H9 (cell line): ENCODE measurements at regions not wholly inside any gene's neighbourhood (a gene's known extent, or its start where the extent isn't known, plus 50 kb on each side); places are given as distances from the start of the nearest gene placed in this dataset.

Experiments used
- DNase-seq: peaks from one replicate; pipeline ENCODE4 v3.0.0-alpha.2; 2017
- H2AFZ ChIP-seq: one replicate; pipeline ENCODE4 v1.6.1; 2013; ENCODE audit warnings: mild to moderate bottlenecking, low read length, control low read depth, moderate library complexity
- H2AK5ac ChIP-seq: 2 replicates; pipeline ENCODE4 v1.6.1; 2013; ENCODE audit warnings: low read length, control low read depth, mixed read lengths; ENCODE audit not compliant: insufficient read length
- H2BK120ac ChIP-seq: one replicate; pipeline ENCODE4 v1.6.1; 2013; ENCODE audit warnings: low read depth, mild to moderate bottlenecking, low read length, control low read depth, inconsistent platforms; ENCODE audit not compliant: poor library complexity, severe bottlenecking
- H2BK12ac ChIP-seq: 2 replicates; pipeline ENCODE4 v1.6.1; 2013; ENCODE audit warnings: low read length, control low read depth, mixed read lengths, low read depth; ENCODE audit not compliant: insufficient read length
- H2BK15ac ChIP-seq: 2 replicates; pipeline ENCODE4 v1.6.1; 2013; ENCODE audit warnings: low read depth, low read length, control low read depth
- H2BK20ac ChIP-seq: one replicate; pipeline ENCODE4 v1.6.1; 2013; ENCODE audit warnings: low read depth, mild to moderate bottlenecking, low read length, control low read depth, inconsistent platforms; ENCODE audit not compliant: poor library complexity, severe bottlenecking
- H2BK5ac ChIP-seq: 2 replicates; pipeline ENCODE4 v1.6.1; 2013; ENCODE audit warnings: low read length, control low read depth, mixed read lengths; ENCODE audit not compliant: insufficient read length
- H3K14ac ChIP-seq: 2 replicates; pipeline ENCODE4 v1.6.1; 2013; ENCODE audit warnings: low read length, control low read depth; ENCODE audit not compliant: insufficient read depth
- H3K18ac ChIP-seq: 2 replicates; pipeline ENCODE4 v1.6.1; 2013; ENCODE audit warnings: low read depth, mild to moderate bottlenecking, mixed read lengths, low read length, control low read depth; ENCODE audit not compliant: insufficient read length
- H3K23ac ChIP-seq: 2 replicates; pipeline ENCODE4 v1.6.1; 2013; ENCODE audit warnings: low read length, control low read depth, mixed read lengths, low read depth; ENCODE audit not compliant: insufficient read length
- H3K23me2 ChIP-seq: 2 replicates; pipeline ENCODE4 v1.6.1; 2013; ENCODE audit warnings: low read depth, mild to moderate bottlenecking, mixed read lengths, low read length, control low read depth; ENCODE audit not compliant: insufficient read length, poor library complexity, severe bottlenecking
- H3K27ac ChIP-seq: 2 replicates; pipeline ENCODE4 v1.5.1; 2013; ENCODE audit warnings: low read length, control low read depth, mixed read lengths, low read depth; ENCODE audit not compliant: insufficient read length
- H3K27me3 ChIP-seq: 2 replicates; pipeline ENCODE4 v1.6.1; 2013; ENCODE audit warnings: low read length, control low read depth, inconsistent platforms; ENCODE audit not compliant: insufficient read depth
- H3K4ac ChIP-seq: 2 replicates; pipeline ENCODE4 v1.6.1; 2013; ENCODE audit warnings: low read depth, mild to moderate bottlenecking, control low read depth, inconsistent platforms, low read length, moderate library complexity
- H3K4me1 ChIP-seq: 2 replicates; pipeline ENCODE4 v1.6.1; 2013; ENCODE audit warnings: low read length, control low read depth, inconsistent platforms; ENCODE audit not compliant: insufficient read depth
- H3K4me2 ChIP-seq: 2 replicates; pipeline ENCODE4 v1.6.1; 2013; ENCODE audit warnings: low read length, control low read depth, mixed read lengths; ENCODE audit not compliant: insufficient read length, insufficient read depth
- H3K56ac ChIP-seq: 2 replicates; pipeline ENCODE4 v1.6.1; 2013; ENCODE audit warnings: low read depth, mild to moderate bottlenecking, mixed read lengths, low read length, control low read depth; ENCODE audit not compliant: insufficient read length
- H3K79me1 ChIP-seq: 2 replicates; pipeline ENCODE4 v1.6.1; 2013; ENCODE audit warnings: low read depth, mild to moderate bottlenecking, moderate library complexity, low read length, control low read depth, inconsistent platforms; ENCODE audit not compliant: insufficient read depth, poor library complexity, severe bottlenecking
- H3K79me2 ChIP-seq: 2 replicates; pipeline ENCODE4 v1.6.1; 2013; ENCODE audit warnings: low read length, control low read depth, inconsistent platforms; ENCODE audit not compliant: insufficient read depth
- H3K9ac ChIP-seq: 2 replicates; pipeline ENCODE4 v1.6.1; 2013; ENCODE audit warnings: low read length, control low read depth, mixed read lengths; ENCODE audit not compliant: insufficient read length; ENCODE audit errors: extremely low read depth
- H3K9me3 ChIP-seq: one replicate; pipeline ENCODE4 v1.6.1; 2013; ENCODE audit warnings: low read depth, low read length, inconsistent platforms; ENCODE audit not compliant: control insufficient read depth
- H3T11ph ChIP-seq: one replicate; pipeline ENCODE4 v1.6.1; 2013; ENCODE audit warnings: mild to moderate bottlenecking, low read length, control low read depth, inconsistent platforms
- H4K20me1 ChIP-seq: one replicate; pipeline ENCODE4 v1.6.1; 2013; ENCODE audit not compliant: control insufficient read depth, insufficient read length, insufficient read depth
- H4K5ac ChIP-seq: 2 replicates; pipeline ENCODE4 v1.6.1; 2013; ENCODE audit warnings: low read depth, mild to moderate bottlenecking, mixed read lengths, low read length, control low read depth; ENCODE audit not compliant: insufficient read length
- H4K8ac ChIP-seq: replicated peaks from 2 replicates; pipeline ENCODE4 v1.6.1; 2013; ENCODE audit warnings: low read length, control low read depth, mixed read lengths, low read depth; ENCODE audit not compliant: insufficient read length
- H4K91ac ChIP-seq: 2 replicates; pipeline ENCODE4 v1.6.1; 2013; ENCODE audit warnings: low read depth, mild to moderate bottlenecking, moderate library complexity, mixed read lengths, low read length, control low read depth; ENCODE audit not compliant: insufficient read length
- H3K27ac Mint-ChIP-seq, 3 experiments: 2 replicates in 2 of 3; 3 replicates in 1 of 3; pipeline ENCODE4 v1.8.0; 2020 to 2021; ENCODE audit warnings: mixed read lengths in 3 of 3, mild to moderate bottlenecking in 1 of 3, moderate library complexity in 1 of 3
- H3K27me3 Mint-ChIP-seq: 2 replicates; pipeline ENCODE4 v1.8.0; 2021; ENCODE audit warnings: low read depth, mild to moderate bottlenecking, moderate library complexity, mixed read lengths
- H3K36me3 Mint-ChIP-seq, 3 experiments: 2 replicates in 2 of 3; 3 replicates in 1 of 3; pipeline ENCODE4 v1.8.0; 2020 to 2021; ENCODE audit warnings: low read depth in 3 of 3, mixed read lengths in 3 of 3; ENCODE audit not compliant: insufficient read depth in 1 of 3
- H3K4me1 Mint-ChIP-seq, 2 experiments: 2 replicates each; pipeline ENCODE4 v1.8.0; 2020; ENCODE audit warnings: mixed read lengths in 2 of 2
- H3K4me3 Mint-ChIP-seq, 2 experiments: 2 replicates in 1 of 2; 3 replicates in 1 of 2; pipeline ENCODE4 v1.8.0; 2020 to 2021; ENCODE audit warnings: mild to moderate bottlenecking in 2 of 2, mixed read lengths in 2 of 2, moderate library complexity in 1 of 2
- H3K9me3 Mint-ChIP-seq, 2 experiments: 2 replicates in 1 of 2; 3 replicates in 1 of 2; pipeline ENCODE4 v1.8.0; 2020; ENCODE audit warnings: mild to moderate bottlenecking in 2 of 2, mixed read lengths in 2 of 2, moderate library complexity in 1 of 2
- CTCF ChIP-seq: fragments of 200-600 bp; sonication (generic); conservative IDR thresholded peaks from 3 replicates; pipeline ENCODE4 v1.8.0; 2021; ENCODE audit warnings: antibody characterized with exemption, mild to moderate bottlenecking
- WGBS: extraction: QIAGEN DNeasy Blood & Tissue Kit; methylation state at CpG from one replicate; pipeline ENCODE4 v1.1.7; 2013; ENCODE audit warnings: missing lambda C conversion rate, low lambda C conversion rate, mixed read lengths; ENCODE audit not compliant: insufficient read length; ENCODE audit errors: extremely low coverage; 5-methylcytosine and 5-hydroxymethylcytosine counted together

GRCh38 chr5:128857076-128857677, 108.1 kb upstream of the SLC27A6 start:
- no peak overlapping the region for H2AK5ac ChIP-seq
- no peak overlapping the region for H3K9ac ChIP-seq
- Mint-ChIP-seq H3K9me3 (peaks cover 12 to 25% of the 10 kb centered on the region in 2 experiments), H3K4me3 (no peak overlapping the region), H3K4me1 (no peaks in the 10 kb centered on the region), H3K27ac (peak overlapping the region in 1 of 3 experiments; percentile 77; a peak in 1 of 7 replicates), H3K36me3 (peaks cover 2 to 15% (median 3%) of the 10 kb centered on the region in 3 experiments; a peak in 3 of 7 replicates), H3K27me3 (no peaks in the 10 kb centered on the region)
- H2AFZ ChIP-seq, result no peak overlapping the region
- H4K8ac ChIP-seq, result no peak overlapping the region
- no peak overlapping the region for H2BK5ac ChIP-seq
- H3K27ac ChIP-seq, result no peak overlapping the region
- H3K23ac ChIP-seq, result no peak overlapping the region
- no peaks in the 10 kb centered on the region for H4K20me1 ChIP-seq
- H3K4me2 ChIP-seq, result no peak overlapping the region
- no peaks in the 10 kb centered on the region for H3K4me1 ChIP-seq
- H3K23me2 ChIP-seq, result no peaks in the 10 kb centered on the region
- H3K4ac ChIP-seq, result no peak overlapping the region
- H3K18ac ChIP-seq, result no peak overlapping the region
- H4K91ac ChIP-seq, result no peak overlapping the region
- no peak overlapping the region for H2BK120ac ChIP-seq
- no peak overlapping the region for H3T11ph ChIP-seq
- no peaks in the 10 kb centered on the region for H3K27me3 ChIP-seq
- no peaks in the 10 kb centered on the region for H3K79me1 ChIP-seq
- WGBS, result no CpG with 5 or more reads among the region's 3 CpGs
- H4K5ac ChIP-seq, result no peak overlapping the region
- no peaks in the 10 kb centered on the region for H3K79me2 ChIP-seq
- no peak for TF ChIP-seq CTCF
- no peak overlapping the region for H3K14ac ChIP-seq
- no peak overlapping the region for H2BK20ac ChIP-seq
- H3K56ac ChIP-seq, result no peak overlapping the region
- no peak overlapping the region for H2BK15ac ChIP-seq
- no peak for DNase-seq
- H2BK12ac ChIP-seq, result no peak overlapping the region
- no peaks in the 10 kb centered on the region for H3K9me3 ChIP-seq
